GM21737 (cell line): ENCODE measurements at regions not wholly inside any gene's neighbourhood (a gene's known extent, or its start where the extent isn't known, plus 50 kb on each side); places are given as distances from the start of the nearest gene placed in this dataset.

ENCODE experiments used
- ATAC-seq: cut with Tn5 transposase; IDR thresholded peaks from one replicate; pipeline ENCODE4 v1.9.1; 2021; ENCODE audit warnings: mild to moderate bottlenecking, moderate library complexity; ENCODE audit not compliant: unreplicated experiment

DNA sequence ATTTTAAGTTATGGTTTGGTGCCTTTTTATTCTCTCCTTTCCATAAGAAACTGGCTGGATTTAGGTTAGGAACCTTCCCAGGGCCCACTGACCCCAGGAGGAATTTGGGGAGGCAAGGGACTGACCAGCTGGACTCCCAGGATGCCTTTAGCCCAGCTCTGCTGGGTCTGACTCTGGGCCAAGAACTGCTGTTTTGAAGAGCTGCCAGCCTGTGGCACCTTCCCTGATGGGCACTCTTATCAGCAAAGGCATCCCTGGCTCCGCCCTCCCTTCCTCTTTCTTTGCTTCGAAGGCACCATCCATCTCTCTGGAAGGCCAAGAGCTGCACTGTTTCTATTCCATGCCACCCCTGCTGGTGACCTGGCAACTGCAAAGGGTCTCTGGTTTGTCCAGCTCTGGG, 174.7 kb downstream of the POU4F1 start:
- no peak for ATAC-seq

- no peak for ATAC-seq
Measured at GRCh38 chr13:78426183-78426582, 177.2 kb downstream of the POU4F1 start.

- no peak for ATAC-seq
Measured at GRCh38 chr13:78420814-78421213, 182.5 kb downstream of the POU4F1 start.

DNA sequence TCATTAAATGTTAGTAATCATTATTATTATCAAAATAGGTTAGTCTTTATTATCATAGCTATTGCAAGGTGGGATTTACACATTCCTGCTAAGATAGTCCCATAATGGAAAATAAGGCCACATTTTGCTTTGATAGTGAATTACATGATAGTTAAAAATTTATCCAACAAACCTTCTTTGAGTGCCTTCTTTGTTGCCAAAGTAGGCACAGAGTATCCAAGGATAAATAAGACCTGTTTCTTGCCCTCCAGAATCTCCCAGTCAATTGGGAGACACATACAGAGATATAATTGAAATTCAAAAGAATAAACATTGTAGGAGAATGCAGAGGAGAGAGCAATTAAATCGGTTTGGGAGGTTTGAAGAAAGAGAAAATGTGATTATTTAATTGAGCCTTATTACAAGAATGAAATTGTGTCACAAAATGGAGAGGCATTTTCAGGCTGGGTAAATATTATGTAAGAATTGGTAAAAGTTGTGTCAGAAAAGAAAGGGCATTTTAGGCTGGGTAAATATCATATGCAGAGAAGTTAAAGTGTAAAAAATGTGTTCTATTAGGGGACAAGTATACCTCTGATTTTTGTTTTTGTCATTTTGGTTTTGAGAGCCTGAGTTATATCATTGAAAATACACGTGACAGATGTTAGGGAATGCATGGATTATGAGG, 189.3 kb downstream of the POU4F1 start:
- ATAC-seq = no peak

GRCh38 chr13:78410847-78411246, 192.5 kb downstream of the POU4F1 start:
- no peak for ATAC-seq

DNA sequence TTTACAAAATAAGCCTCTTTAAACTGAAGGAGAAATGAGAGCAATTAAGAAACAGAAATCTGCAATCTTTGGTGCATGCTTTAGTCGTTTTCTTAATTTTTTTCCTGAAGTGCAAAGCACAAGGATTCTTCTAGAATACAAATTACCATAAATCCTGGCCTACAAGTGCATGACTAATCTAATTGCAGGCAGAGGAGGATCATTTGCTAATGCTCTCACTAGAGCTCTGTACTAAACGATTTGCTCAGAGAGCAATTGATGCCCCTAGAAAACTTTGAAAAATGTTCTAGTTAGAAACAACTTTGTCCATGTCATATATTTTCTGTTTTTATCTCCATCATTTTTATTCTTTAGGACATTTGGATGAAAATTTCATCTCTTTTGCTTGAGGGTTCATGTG, 193.2 kb downstream of the POU4F1 start:
- ATAC-seq = no peak

DNA sequence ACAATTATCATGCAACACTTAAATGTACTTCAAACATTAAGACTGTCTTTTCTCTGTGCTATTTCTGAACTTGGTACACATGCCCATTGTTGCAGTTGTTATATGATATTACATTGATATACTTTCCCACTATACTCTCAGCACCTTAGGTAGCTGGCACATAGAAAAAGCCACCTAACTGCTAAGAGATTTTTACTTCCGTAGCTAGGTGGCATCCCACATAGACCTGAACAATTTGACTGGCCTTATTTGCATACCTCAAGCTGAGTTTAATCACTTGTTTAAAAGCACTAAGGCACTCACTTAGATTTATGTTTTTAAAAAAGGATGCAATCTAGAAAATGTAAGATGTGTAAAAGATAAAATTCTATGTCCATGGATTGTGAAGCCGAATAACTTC, 194.2 kb downstream of the POU4F1 start:
- peak; percentile 67 for ATAC-seq

GRCh38 chr13:78404846-78405360, 198.4 kb downstream of the POU4F1 start:
- no peak for ATAC-seq

GRCh38 chr13:78402708-78403400, 200.5 kb downstream of the POU4F1 start:
- ATAC-seq = no peak

GRCh38 chr13:78401873-78402707, 201.3 kb downstream of the POU4F1 start:
- ATAC-seq = no peak

GRCh38 chr13:78398743-78399410, 204.5 kb downstream of the POU4F1 start:
- ATAC-seq = peak; percentile 93

- no peak for ATAC-seq
Measured at GRCh38 chr13:78393286-78394142, 209.8 kb downstream of the POU4F1 start.

DNA sequence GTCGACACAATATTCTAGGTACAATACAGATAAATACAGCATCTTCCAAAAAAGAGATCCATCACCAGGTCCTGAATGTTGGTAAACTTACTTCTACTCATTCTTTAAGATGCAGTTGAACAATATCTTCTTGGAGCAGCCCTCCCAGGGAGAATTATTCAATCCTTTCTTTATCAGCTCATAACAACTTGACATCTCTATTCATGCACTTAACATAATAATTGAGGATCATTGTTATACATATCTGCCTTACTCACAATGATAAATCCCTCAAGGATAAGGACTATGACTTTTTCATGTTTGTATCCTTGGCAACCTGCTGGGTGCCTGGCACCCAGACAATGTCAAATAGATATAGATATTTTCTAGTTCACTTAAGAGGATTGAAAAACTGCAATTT, 219.5 kb downstream of the POU4F1 start:
- ATAC-seq = no peak

DNA sequence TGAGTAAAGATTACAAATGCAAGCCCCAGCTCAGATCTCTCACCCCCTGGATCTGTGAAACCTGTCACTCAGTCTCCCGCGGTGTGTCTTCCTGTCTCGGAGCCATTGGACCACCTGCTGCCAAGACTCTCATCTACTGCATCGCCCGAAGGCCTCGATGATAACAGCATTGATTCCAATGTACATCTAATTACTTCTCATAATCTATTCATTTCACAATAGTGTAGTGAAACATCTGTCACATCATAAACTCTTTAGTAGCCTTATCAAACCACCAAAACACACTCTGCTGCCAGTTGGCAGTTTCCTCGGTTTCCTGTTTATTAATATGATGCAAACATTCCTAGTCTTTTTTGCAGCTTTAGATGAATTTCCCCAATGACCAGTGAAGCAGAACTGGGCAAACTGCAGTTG, 220.3 kb downstream of the POU4F1 start:
- ATAC-seq = no peak

DNA sequence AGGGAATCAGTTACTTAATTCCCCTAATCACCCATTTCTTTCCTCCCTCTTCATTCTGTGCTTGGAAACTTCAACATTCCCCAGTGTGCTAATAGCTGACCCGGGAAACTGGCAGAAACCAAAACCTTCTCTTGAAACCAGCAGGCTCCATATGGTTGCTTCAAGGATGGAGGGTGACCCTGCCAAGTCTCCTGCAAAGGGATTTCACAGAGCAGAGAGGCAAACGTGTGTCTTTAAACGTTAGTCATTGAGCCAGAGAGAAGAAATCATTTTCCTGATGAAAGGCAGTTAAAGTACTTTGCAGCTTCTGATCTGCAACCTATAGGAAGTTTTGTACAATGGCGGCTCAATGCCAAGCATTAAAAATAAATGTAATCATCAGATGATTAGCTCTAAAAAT, 220.9 kb downstream of the POU4F1 start:
- no peak for ATAC-seq

GRCh38 chr13:78376822-78377221, 226.5 kb downstream of the POU4F1 start:
- ATAC-seq = no peak

DNA sequence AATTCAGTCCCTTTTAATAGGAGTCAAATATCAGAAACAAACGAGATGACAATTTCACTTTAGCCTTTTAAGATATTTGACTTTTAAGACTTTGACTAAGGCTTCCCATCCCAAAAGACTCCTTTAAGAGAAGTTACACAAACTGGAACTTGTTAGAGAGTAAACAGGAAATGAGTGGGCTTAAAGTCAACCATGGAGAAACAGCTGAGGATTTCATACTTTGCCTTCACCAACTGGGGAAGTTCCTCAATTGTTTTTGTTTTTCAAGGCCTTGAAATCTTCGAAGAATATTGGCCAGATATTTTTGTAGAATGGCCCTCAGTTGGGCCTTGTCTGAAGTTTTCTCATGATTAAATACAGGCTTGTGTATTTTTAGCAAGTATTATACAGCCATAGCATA, 227.3 kb downstream of the POU4F1 start:
- no peak for ATAC-seq

GRCh38 chr13:78372581-78372980, 230.8 kb downstream of the POU4F1 start:
- ATAC-seq = no peak

GRCh38 chr13:78370231-78370630, 233.1 kb downstream of the POU4F1 start:
- ATAC-seq = no peak

DNA sequence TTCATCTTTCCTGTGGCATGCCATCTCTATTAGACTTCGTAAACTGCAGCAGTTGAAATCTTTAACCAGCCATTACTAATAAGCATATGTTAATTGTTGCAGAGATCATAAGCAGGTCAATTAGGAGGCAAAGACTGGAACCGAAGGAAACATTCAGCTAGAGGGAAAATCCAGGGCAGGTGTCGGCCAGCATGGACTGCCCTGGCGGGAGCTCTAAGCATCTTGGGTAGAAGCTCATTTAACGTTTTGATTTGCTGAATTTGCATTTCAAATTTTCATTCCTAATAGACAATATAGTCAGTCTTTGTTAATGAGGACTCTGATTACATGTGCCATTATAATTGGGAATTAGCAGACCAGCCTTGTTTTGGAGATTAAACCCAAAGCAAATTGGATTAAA, 238.6 kb downstream of the POU4F1 start:
- no peak for ATAC-seq
